ENCODE measurements at regions not wholly inside any gene's neighbourhood (a gene's known extent, or its start where the extent isn't known, plus 50 kb on each side); places are given as distances from the start of the nearest gene placed in this dataset.

DNA sequence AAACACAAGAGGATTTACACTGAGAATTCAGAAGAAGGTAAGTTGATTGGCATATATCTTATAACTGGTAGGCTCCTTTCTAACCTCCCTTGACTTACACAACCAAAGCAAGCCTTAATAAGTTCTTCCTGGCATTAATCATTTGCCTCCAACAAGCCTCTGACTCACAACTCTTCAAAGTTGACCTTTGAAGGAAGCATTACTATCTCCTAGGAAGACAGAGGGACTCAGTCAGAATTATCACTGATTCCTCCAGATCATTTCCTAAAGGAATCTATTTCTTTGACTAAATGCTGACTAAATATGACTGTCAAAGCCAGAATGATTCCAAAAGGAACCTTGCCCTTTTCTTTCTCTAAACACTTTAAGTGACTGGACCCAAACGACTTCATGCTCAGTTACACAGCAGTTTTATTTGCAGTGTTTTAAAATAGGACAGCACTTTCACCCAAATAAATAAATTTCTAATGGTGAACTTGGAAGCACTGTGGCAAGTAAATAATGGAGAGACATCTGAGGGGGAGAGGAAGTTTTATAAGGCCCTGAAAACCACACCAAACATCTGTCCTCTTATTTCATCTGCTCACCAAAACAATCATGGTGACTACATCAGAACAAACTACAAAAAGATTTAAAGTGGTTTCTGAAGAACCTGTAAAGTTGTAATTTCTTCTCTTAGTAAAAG, 128.2 kb downstream of the KLHL28 start:
- TF ChIP-seq POLR2A (IDR thresholded peaks at IDR 0.05): no peak
- TF ChIP-seq POLR2AphosphoS5 (IDR thresholded peaks at IDR 0.05): no peak
- Histone ChIP-seq H3K36me3 (no peaks in the 10 kb centered on the region), H3K27me3 (no peaks in the 10 kb centered on the region), H3K27ac (no peak overlapping the region), H3K4me3 (no peak overlapping the region), H3K4me1 (no peaks in the 10 kb centered on the region), H3K9me3 (no peaks in the 10 kb centered on the region)
- intact Hi-C loops (cut with DNase I; ENCODE audit: low total_unique reads): no loop called here
- no peak for DNase-seq
- WGBS, 5 donors: 7 to 20% (median 15%) methylated on average over 1 of the region's 1 CpG

DNA sequence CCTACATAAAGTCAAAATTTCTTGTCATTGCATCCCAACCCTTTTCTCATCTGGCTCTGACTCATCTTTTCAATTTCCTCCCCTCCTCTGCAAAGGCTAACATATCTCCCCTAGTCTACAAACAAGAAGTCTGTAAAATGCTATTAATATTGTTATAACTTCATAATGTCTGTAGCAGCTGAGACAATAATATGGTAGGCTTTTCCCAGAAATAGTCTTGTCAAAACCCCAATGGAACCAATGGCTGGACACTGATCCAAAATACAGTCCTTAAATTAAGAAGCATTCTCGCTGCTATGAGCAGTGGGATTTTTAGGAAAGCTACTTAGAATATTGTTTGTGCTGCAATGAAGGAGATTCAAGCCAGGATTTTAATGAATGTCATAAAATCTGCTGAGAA, 131.4 kb downstream of the KLHL28 start:
- TF ChIP-seq, protein P1, sequence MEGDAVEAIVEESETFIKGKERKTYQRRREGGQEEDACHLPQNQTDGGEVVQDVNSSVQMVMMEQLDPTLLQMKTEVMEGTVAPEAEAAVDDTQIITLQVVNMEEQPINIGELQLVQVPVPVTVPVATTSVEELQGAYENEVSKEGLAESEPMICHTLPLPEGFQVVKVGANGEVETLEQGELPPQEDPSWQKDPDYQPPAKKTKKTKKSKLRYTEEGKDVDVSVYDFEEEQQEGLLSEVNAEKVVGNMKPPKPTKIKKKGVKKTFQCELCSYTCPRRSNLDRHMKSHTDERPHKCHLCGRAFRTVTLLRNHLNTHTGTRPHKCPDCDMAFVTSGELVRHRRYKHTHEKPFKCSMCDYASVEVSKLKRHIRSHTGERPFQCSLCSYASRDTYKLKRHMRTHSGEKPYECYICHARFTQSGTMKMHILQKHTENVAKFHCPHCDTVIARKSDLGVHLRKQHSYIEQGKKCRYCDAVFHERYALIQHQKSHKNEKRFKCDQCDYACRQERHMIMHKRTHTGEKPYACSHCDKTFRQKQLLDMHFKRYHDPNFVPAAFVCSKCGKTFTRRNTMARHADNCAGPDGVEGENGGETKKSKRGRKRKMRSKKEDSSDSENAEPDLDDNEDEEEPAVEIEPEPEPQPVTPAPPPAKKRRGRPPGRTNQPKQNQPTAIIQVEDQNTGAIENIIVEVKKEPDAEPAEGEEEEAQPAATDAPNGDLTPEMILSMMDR (IDR thresholded peaks at IDR 0.05): no peak
- TF ChIP-seq POLR2A (IDR thresholded peaks at IDR 0.05) (no peak), POLR2AphosphoS5 (IDR thresholded peaks at IDR 0.05) (no peak), EP300 (IDR thresholded peaks at IDR 0.05) (no peak)
- intact Hi-C loops (cut with DNase I; ENCODE audit: low total_unique reads): no loop called here
- 65 to 81% (median 71%) methylated on average over 1 of the region's 1 CpG for WGBS, 5 donors

DNA sequence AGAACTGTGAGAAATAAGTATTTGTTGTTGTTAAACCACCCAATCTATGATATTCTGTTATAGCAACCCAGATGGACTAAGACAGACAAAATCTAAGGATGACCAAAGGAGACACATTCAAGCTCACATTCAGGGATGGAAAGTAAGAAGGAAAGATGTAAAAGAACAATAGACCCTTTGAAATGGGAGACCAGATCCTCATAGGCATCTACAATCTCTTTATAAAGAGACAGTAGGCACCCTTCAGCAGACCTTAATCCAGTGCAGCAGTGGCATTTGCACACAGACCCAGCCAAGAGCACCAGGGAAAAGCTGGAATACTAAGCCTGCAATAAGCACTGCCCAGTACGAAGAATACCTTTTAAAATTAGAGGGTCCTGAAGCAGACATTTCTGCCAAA, 132.7 kb downstream of the KLHL28 start:
- 76 to 95% (median 82%) methylated on average over 1 of the region's 1 CpG for WGBS, 5 donors
- no peak for DNase-seq
- intact Hi-C loops (cut with DNase I; ENCODE audit: low total_unique reads): no loop called here
- no peaks in the 10 kb centered on the region for H3K9me3 ChIP-seq
- H3K4me3 ChIP-seq: no peak overlapping the region
- H3K36me3 ChIP-seq: no peaks in the 10 kb centered on the region
- H3K27ac ChIP-seq: no peak overlapping the region
- no peak for TF ChIP-seq POLR2A (IDR thresholded peaks at IDR 0.05)
- no peak for TF ChIP-seq POLR2AphosphoS5 (IDR thresholded peaks at IDR 0.05)
- TF ChIP-seq, protein P1 (IDR thresholded peaks at IDR 0.05): no peak
- no peak for TF ChIP-seq EP300 (IDR thresholded peaks at IDR 0.05)
- no peaks in the 10 kb centered on the region for H3K27me3 ChIP-seq
- no peaks in the 10 kb centered on the region for H3K4me1 ChIP-seq

More for the DNA sequence above, 131.4 kb downstream of the KLHL28 start:
- Histone ChIP-seq H3K27ac (no peak overlapping the region), H3K36me3 (no peaks in the 10 kb centered on the region), H3K9me3 (no peaks in the 10 kb centered on the region), H3K4me3 (no peak overlapping the region), H3K27me3 (no peaks in the 10 kb centered on the region), H3K4me1 (no peaks in the 10 kb centered on the region)
- DNase-seq: peak in 1 of 2 donors; percentile 1

DNA sequence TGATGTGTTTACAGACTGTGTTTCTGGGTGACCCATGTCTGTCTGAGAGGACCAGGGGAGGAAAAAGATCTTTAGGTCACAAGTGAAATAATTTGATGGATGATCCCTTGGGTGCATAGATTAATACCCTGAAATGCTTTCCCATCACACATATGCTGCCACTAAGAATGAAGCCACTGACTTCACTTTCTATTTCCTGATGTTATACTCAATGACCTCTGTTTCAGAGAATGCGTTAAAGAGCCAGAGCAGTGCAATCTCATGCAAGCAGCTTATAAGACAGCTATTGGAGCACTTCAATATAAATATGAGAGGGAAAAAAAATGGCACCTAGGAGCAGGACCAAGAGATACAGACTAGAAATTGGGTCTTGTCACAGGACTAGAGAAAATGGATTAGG, 133.7 kb downstream of the KLHL28 start:
- 75 to 91% (median 83%) methylated on average over 1 of the region's 1 CpG for WGBS, 5 donors
- no peak overlapping the region for H3K4me3 ChIP-seq
- H3K4me1 ChIP-seq: no peaks in the 10 kb centered on the region
- no peaks in the 10 kb centered on the region for H3K36me3 ChIP-seq
- no peak overlapping the region for H3K27ac ChIP-seq
- no peaks in the 10 kb centered on the region for H3K9me3 ChIP-seq
- TF ChIP-seq POLR2AphosphoS5 (IDR thresholded peaks at IDR 0.05) (no peak), EP300 (IDR thresholded peaks at IDR 0.05) (no peak), POLR2A (IDR thresholded peaks at IDR 0.05) (no peak)
- TF ChIP-seq, protein P1 (IDR thresholded peaks at IDR 0.05): no peak
- no peaks in the 10 kb centered on the region for H3K27me3 ChIP-seq
- DNase-seq: no peak
- intact Hi-C loops (cut with DNase I; ENCODE audit: low total_unique reads): no loop called here
